ENCODE measurements at regions not wholly inside any gene's neighbourhood (a gene's known extent, or its start where the extent isn't known, plus 50 kb on each side); places are given as distances from the start of the nearest gene placed in this dataset.
A peak's percentile ranks its signal among the peaks of the same experiment; 100 is the strongest.
"Not testable (repeated sequence)": the region's sequence is repeated elsewhere in the genome, so short reads cannot be mapped to it uniquely, and the experiment has no call there.

DNA sequence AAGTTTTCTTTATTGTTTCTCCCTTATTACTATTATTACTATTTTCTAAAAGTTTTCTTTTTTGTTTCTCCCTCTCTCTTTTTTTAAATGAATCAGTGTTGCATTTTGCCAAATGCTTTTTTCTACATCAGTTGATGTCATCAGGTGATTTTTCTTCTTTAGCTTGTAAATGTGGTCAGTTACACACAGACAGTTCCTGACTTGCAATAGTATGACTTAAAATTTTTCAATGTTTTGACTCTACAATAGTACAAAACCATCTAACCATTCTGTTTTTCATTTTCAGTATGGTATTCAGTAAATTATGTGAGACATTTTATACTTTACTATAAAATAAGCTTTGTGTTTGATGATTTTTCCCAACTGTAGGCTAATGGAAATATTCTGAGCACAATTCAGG lies 443.0 kb downstream of the GADD45G start:
- no peak for DNase-seq

- DNase-seq = no peak
Observed at GRCh38 chr9:90052366-90052765, 447.6 kb downstream of the GADD45G start.

DNA sequence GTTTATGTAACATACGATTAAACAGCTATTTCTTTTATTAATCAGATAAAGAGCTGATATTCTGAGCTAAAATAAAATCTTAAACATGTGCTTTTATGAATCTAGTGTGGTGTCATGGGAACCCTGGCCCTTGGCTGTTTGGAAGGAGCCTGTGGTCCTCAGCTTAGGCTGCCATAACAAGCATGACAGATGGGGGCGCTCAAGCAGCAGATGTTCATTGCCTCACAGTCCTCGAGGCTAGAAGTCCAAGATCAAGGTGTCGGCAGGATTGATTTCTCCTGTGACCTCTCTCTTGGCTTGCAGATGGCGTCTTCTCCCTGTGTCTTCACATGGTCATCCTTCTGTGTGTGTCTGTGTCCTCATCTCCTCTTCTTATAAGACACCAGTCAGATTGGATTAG lies 448.2 kb downstream of the GADD45G start:
- no peak for DNase-seq

DNA sequence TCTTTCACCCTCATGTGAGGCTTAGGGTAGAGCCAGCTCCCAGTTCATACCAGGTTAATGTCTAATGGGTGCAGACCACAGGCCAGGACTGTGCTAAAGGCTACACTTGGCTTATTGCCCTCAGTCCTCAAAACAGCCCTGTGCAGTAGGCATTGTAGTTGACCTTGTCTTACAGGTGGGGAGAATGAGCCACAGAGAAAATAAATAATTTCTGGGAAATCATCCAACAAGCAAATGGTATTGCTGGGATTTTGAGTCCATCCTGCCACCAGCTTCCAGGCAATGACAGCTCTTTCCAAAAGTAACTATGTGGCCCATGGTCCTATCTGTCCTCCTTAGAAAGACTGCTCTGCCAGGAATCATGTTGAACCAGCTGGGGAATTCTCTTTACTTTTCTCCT lies 450.0 kb downstream of the GADD45G start:
- DNase-seq = no peak

- DNase-seq = no peak
Observed at GRCh38 chr9:90055226-90055625, 450.4 kb downstream of the GADD45G start.

- no peak for DNase-seq
Observed at GRCh38 chr9:90057361-90057760, 452.5 kb downstream of the GADD45G start.

- DNase-seq = no peak
Observed at GRCh38 chr9:90058182-90058763, 453.5 kb downstream of the GADD45G start.

- DNase-seq = no peak
Observed at GRCh38 chr9:90059436-90059835, 454.6 kb downstream of the GADD45G start.

DNA sequence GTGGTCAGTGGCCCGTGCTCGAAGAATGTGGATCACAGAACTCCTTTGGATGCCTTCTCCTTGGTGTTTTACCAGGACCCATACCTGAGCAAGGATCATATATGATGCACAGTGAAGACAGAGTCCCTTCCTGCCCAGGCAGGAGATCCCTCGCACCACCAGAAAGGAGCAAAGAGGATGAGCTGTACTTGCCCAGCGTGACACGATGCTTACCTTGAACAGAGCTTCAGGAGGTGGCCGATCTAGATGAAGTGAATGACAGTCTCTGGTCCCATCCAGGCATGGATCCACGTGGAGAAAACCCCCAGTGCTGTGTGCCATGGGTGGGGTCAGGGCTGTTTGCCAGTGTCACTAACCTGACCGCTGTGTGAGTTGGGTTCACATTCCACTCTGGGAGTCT lies 455.4 kb downstream of the GADD45G start:
- DNase-seq = no peak

GRCh38 chr9:90061187-90061586 lies 456.4 kb downstream of the GADD45G start:
- no peak for DNase-seq

DNA sequence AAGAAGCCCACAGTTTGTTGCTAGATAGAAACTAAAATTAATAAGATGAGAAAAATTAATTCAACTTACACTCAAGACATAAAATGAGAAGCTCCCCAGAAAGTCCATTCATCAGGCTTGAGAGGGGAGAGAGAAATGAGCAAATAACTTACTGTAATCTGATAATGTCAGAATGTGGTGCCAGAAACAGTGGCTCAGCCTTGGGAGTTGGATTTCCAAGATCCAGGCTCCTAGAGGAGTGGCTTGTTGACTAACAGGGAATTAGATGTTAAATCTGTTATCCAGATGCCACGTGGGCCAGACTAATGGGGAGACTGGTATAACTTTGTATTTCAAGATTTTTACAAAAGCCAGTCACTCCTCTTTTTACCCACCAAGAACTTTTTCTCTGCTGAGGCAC lies 458.2 kb downstream of the GADD45G start:
- no peak for DNase-seq

GRCh38 chr9:90064248-90064647 lies 459.4 kb downstream of the GADD45G start:
- DNase-seq = no peak

- DNase-seq = no peak
Observed at GRCh38 chr9:90064971-90065370, 460.2 kb downstream of the GADD45G start.

- DNase-seq = no peak
Observed at GRCh38 chr9:90065851-90066250, 461.0 kb downstream of the GADD45G start.

- peak; percentile 75 for DNase-seq
Observed at GRCh38 chr9:90069085-90069484, 464.3 kb downstream of the GADD45G start.

DNA sequence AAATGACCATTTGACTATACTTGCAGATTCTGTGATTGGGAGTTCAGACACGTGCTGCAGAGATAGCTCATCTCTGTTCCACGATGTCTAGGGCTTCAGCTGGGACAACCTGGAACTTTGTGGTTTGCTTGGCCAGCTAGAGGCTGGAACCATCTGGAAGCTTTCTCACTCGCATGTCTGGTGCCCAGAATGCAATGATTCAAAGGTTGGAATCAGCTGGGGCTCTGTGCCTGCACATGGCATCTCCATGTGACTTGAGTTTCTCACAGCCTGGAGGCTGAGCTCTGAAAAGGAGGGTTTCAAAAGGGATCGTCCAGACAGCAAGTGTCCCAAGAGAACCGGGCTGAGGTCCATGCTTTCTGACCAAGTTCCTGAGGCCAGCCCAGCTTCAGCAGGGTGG lies 465.2 kb downstream of the GADD45G start:
- DNase-seq = no peak

GRCh38 chr9:90070469-90070868 lies 465.7 kb downstream of the GADD45G start:
- DNase-seq = no peak

- DNase-seq = no peak
Observed at GRCh38 chr9:90070931-90071660, 466.3 kb downstream of the GADD45G start.

GRCh38 chr9:90073186-90073945 lies 468.6 kb downstream of the GADD45G start:
- no peak for DNase-seq

DNA sequence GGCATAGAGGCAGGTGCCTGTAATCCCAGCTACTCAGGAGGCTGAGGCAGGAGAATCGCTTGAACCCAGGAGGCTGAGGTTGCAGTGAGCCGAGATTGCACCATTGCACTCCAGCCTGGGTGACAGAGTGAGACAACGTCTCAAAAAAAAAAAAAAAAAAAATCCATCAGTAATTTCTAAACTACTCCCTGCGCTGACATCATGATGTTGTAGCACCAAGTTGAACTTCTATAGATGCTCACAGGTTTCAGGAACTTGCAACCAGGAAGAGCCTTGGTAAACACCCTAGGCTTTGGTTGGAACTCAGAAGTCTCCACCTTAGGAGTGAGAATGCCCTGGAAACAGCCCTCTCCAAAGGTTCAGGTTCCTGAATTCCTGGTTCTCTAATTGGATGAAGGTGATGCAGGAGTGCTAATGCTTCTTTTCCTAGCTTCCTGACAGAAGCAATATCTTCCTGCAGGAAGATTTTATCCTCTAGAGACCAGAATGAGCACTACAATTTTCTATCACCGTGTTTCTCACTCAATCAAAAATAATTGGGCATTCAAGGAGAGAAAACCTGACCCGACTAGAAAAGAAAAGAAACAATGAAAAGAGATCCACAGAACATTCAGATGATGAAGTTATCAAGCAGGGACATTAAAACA lies 469.6 kb downstream of the GADD45G start:
- DNase-seq = no peak

- DNase-seq = not testable (repeated sequence)
Observed at GRCh38 chr9:90077598-90077997, 472.8 kb downstream of the GADD45G start.

- no peak for DNase-seq
Observed at GRCh38 chr9:90078988-90079421, 474.2 kb downstream of the GADD45G start.

DNA sequence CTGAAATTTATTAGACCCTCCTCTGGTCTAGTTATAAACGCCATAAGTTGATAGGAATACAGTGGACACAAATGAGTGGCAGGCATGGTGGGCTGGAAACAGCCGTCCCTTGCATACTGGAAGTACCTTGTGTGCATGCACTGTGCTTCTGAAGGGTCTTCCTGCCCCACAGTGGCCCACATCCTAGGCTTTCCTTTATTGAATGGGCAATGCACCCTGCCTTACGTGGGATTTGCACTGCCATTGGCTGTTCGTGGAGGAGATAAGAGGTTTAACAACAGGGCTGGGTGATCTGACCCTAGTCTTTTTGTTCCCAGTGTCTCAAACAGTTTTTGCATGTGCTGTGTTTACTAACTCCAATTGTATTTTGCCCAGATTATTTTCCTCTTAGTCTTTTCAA lies 480.8 kb downstream of the GADD45G start:
- no peak for DNase-seq

DNA sequence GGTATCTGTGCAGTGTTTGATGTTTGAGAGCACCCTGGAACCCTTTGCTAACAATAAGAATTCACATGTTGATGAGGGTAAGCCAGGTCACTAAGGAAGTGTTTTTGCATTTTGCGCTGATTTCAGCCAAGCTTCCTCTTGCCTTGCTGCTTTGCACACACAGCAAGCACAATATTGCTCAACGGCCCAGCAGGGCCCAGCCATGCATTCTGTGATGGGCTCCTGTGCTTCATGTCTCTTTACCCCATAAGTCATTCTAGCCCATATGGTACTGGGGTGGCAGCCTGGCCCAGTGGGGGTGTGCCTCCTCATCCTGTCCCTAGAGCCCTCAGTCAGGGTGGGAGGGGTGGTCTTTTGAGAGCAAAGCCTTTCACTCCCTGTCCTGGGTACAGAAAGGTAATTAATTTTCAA lies 481.3 kb downstream of the GADD45G start:
- no peak for DNase-seq

All from NCI-H510A treated with DMSO at 0.1 percent for 48 hours (cell line).